Astrocyte (in vitro differentiated cells and primary cell): ENCODE measurements at regions not wholly inside any gene's neighbourhood (a gene's known extent, or its start where the extent isn't known, plus 50 kb on each side); places are given as distances from the start of the nearest gene placed in this dataset.

Experiments used
- DNase-seq: peaks from one replicate; pipeline ENCODE4 v3.0.0-alpha.2; 2010; ENCODE audit warnings: low read depth
- FAIRE-seq: peaks from 2 replicates; lab custom pipeline; 2011; peaks lifted over from hg19 to GRCh38; lab: Jason Lieb, UNC
- H2AFZ ChIP-seq: 2 replicates; pipeline ENCODE4 v1.6.0; 2012; ENCODE audit warnings: low read depth, low read length, inconsistent platforms
- H3K27ac ChIP-seq: 2 replicates; pipeline ENCODE4 v1.5.1; 2011; ENCODE audit warnings: low read depth, low read length, inconsistent platforms
- H3K27me3 ChIP-seq: 2 replicates; pipeline ENCODE4 v1.6.0; 2011; ENCODE audit warnings: low read length, inconsistent platforms; ENCODE audit not compliant: insufficient read depth
- H3K36me3 ChIP-seq: 2 replicates; pipeline ENCODE4 v1.5.1; 2011; ENCODE audit warnings: low read length, inconsistent platforms; ENCODE audit not compliant: insufficient read depth
- H3K4me1 ChIP-seq: 2 replicates; pipeline ENCODE4 v1.5.1; 2011; ENCODE audit warnings: low read length, inconsistent platforms; ENCODE audit not compliant: insufficient read depth
- H3K4me2 ChIP-seq: 2 replicates; pipeline ENCODE4 v1.6.0; 2012; ENCODE audit warnings: low read length, inconsistent platforms
- H3K4me3 ChIP-seq: 2 replicates; pipeline ENCODE4 v1.5.1; 2011; ENCODE audit warnings: low read depth, mild to moderate bottlenecking, low read length, inconsistent platforms; ENCODE audit not compliant: insufficient read depth
- H3K79me2 ChIP-seq: 2 replicates; pipeline ENCODE4 v1.6.0; 2012; ENCODE audit warnings: mild to moderate bottlenecking, low read length, inconsistent platforms; ENCODE audit not compliant: insufficient read depth
- H3K9ac ChIP-seq: 2 replicates; pipeline ENCODE4 v1.6.0; 2012; ENCODE audit warnings: mild to moderate bottlenecking, low read length, inconsistent platforms
- H3K9me3 ChIP-seq: 2 replicates; pipeline ENCODE4 v1.5.1; 2012; ENCODE audit warnings: low read depth, mild to moderate bottlenecking, low read length, inconsistent platforms; ENCODE audit not compliant: insufficient read depth
- H4K20me1 ChIP-seq: 2 replicates; pipeline ENCODE4 v1.6.0; 2012; ENCODE audit warnings: low read length, inconsistent platforms; ENCODE audit not compliant: insufficient read depth
- H3K27ac Mint-ChIP-seq: one replicate; pipeline ENCODE4 v1.8.0; 2021; ENCODE audit warnings: mild to moderate bottlenecking, mixed read lengths; ENCODE audit not compliant: unreplicated experiment
- H3K27me3 Mint-ChIP-seq: one replicate; pipeline ENCODE4 v1.8.0; 2021; ENCODE audit warnings: low read depth, mixed read lengths; ENCODE audit not compliant: unreplicated experiment
- H3K36me3 Mint-ChIP-seq: one replicate; pipeline ENCODE4 v1.8.0; 2021; ENCODE audit warnings: low read depth, mixed read lengths; ENCODE audit not compliant: unreplicated experiment
- H3K4me1 Mint-ChIP-seq: one replicate; pipeline ENCODE4 v1.8.0; 2021; ENCODE audit warnings: low read depth, mixed read lengths; ENCODE audit not compliant: unreplicated experiment
- H3K4me3 Mint-ChIP-seq: one replicate; pipeline ENCODE4 v1.8.0; 2021; ENCODE audit warnings: mild to moderate bottlenecking, moderate library complexity, mixed read lengths; ENCODE audit not compliant: unreplicated experiment
- H3K9me3 Mint-ChIP-seq: one replicate; pipeline ENCODE4 v1.8.0; 2021; ENCODE audit warnings: mild to moderate bottlenecking, mixed read lengths; ENCODE audit not compliant: unreplicated experiment
- CTCF ChIP-seq: IDR thresholded peaks from 2 replicates; pipeline ENCODE4 v1.5.1; 2011; ENCODE audit warnings: low read depth, mild to moderate bottlenecking, inconsistent platforms, low read length, moderate library complexity; ENCODE audit not compliant: insufficient read depth
- EZH2 ChIP-seq: IDR thresholded peaks from 2 replicates; pipeline ENCODE4 v1.6.1; 2012; ENCODE audit warnings: mild to moderate bottlenecking, low read length, inconsistent platforms; ENCODE audit not compliant: insufficient read depth

GRCh38 chr4:34362654-34363053, 1881.7 kb downstream of the ARAP2 start:
- no peak for TF ChIP-seq CTCF
- no peak for TF ChIP-seq EZH2
- Histone ChIP-seq H3K4me3 (no peak overlapping the region), H3K9me3 (no peaks in the 10 kb centered on the region), H4K20me1 (no peaks in the 10 kb centered on the region), H3K9ac (no peak overlapping the region), H3K27me3 (no peaks in the 10 kb centered on the region), H2AFZ (no peak overlapping the region), H3K36me3 (no peaks in the 10 kb centered on the region), H3K27ac (no peak overlapping the region), H3K79me2 (no peaks in the 10 kb centered on the region), H3K4me1 (no peaks in the 10 kb centered on the region), H3K4me2 (no peak overlapping the region)
- FAIRE-seq (no peak), DNase-seq (no peak)
- no peak overlapping the region for H3K27ac Mint-ChIP-seq
- H3K36me3 Mint-ChIP-seq, result no peaks in the 10 kb centered on the region
- H3K27me3 Mint-ChIP-seq, result no peaks in the 10 kb centered on the region
- H3K4me1 Mint-ChIP-seq, result no peaks in the 10 kb centered on the region
- H3K9me3 Mint-ChIP-seq, result no peaks in the 10 kb centered on the region
- H3K4me3 Mint-ChIP-seq, result no peak overlapping the region

GRCh38 chr4:34363842-34364241, 1880.5 kb downstream of the ARAP2 start:
- H4K20me1 ChIP-seq, result no peaks in the 10 kb centered on the region
- no peaks in the 10 kb centered on the region for H3K27me3 ChIP-seq
- H3K4me1 ChIP-seq, result no peaks in the 10 kb centered on the region
- Mint-ChIP-seq H3K27me3 (no peaks in the 10 kb centered on the region), H3K27ac (no peak overlapping the region), H3K4me1 (no peaks in the 10 kb centered on the region), H3K4me3 (no peak overlapping the region), H3K36me3 (no peaks in the 10 kb centered on the region), H3K9me3 (no peaks in the 10 kb centered on the region)
- no peak overlapping the region for H3K9ac ChIP-seq
- H3K79me2 ChIP-seq, result no peaks in the 10 kb centered on the region
- H3K36me3 ChIP-seq, result no peaks in the 10 kb centered on the region
- DNase-seq (no peak), FAIRE-seq (no peak)
- no peaks in the 10 kb centered on the region for H3K9me3 ChIP-seq
- TF ChIP-seq CTCF (no peak), EZH2 (no peak)
- H2AFZ ChIP-seq, result no peak overlapping the region
- H3K4me3 ChIP-seq, result no peak overlapping the region
- H3K27ac ChIP-seq, result no peak overlapping the region
- H3K4me2 ChIP-seq, result no peak overlapping the region

DNA sequence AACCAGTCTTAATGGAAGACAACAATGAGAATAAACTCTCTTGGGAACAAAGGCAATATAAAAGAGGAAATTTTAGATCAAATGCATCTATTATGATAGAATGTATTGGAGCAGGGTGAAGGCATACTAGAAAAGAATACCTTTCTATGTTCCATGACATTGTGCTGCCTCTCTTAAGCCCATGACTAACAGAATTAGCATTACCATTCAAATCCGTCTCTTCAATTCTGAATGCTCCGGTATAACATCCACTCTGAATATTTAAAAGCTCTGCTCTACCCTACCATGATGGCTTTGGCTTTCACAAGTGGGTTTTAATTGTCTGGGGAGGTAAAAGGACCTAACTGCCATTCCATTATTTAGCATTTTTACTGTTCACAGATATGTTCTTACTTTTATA, 1878.4 kb downstream of the ARAP2 start:
- no peak overlapping the region for H3K27ac Mint-ChIP-seq
- H3K27me3 ChIP-seq, result no peaks in the 10 kb centered on the region
- no peak overlapping the region for H3K9ac ChIP-seq
- H3K4me3 Mint-ChIP-seq, result no peak overlapping the region
- H3K27me3 Mint-ChIP-seq, result no peaks in the 10 kb centered on the region
- H3K4me1 Mint-ChIP-seq, result no peaks in the 10 kb centered on the region
- no peak for FAIRE-seq
- no peaks in the 10 kb centered on the region for H3K9me3 Mint-ChIP-seq
- no peak overlapping the region for H3K4me3 ChIP-seq
- H3K27ac ChIP-seq, result no peak overlapping the region
- H3K79me2 ChIP-seq, result no peaks in the 10 kb centered on the region
- no peaks in the 10 kb centered on the region for H4K20me1 ChIP-seq
- no peaks in the 10 kb centered on the region for H3K4me1 ChIP-seq
- no peaks in the 10 kb centered on the region for H3K36me3 ChIP-seq
- no peak overlapping the region for H2AFZ ChIP-seq
- H3K9me3 ChIP-seq, result no peaks in the 10 kb centered on the region
- DNase-seq, result no peak
- H3K4me2 ChIP-seq, result no peak overlapping the region
- TF ChIP-seq EZH2 (no peak), CTCF (no peak)
- no peaks in the 10 kb centered on the region for H3K36me3 Mint-ChIP-seq
